IMR-90 (cell line): ENCODE measurements at regions not wholly inside any gene's neighbourhood (a gene's known extent, or its start where the extent isn't known, plus 50 kb on each side); places are given as distances from the start of the nearest gene placed in this dataset.

ENCODE experiments used
- ATAC-seq: fragments of 200-7000 bp; cut with Tn5 transposase; 2 replicates; pipeline ENCODE4 v1.9.1; 2020; ENCODE audit warnings: low read depth, mild to moderate bottlenecking, moderate library complexity
- BruUV-seq: library from RNA; stranded (reverse); fragments of 400-500 nt; replicated peaks from 2 replicates; lab custom pipeline; 2021; lab: Mats Ljungman, UMichigan
- CTCF ChIA-PET: fragments of 300-600 bp; formaldehyde crosslinking; extraction: SDS; loops from one replicate; lab custom pipeline; 2021; ENCODE audit warnings: antibody characterized with exemption; lab: Yijun Ruan, JAX
- POLR2A ChIA-PET: fragments of 300-600 bp; sonication (Branson Sonifier 250); formaldehyde crosslinking; loops from one replicate; lab custom pipeline; 2022; ENCODE audit warnings: antibody characterized with exemption; ENCODE audit not compliant: unreplicated experiment; lab: Charles Lee
- DNase-seq: peaks from one replicate; pipeline ENCODE4 v3.0.0; 2013
- H2AFZ ChIP-seq: replicated peaks from 2 replicates; pipeline ENCODE3; 2013; ENCODE audit warnings: low read length, mild to moderate bottlenecking; ENCODE audit not compliant: poor library complexity
- H2AK5ac ChIP-seq: 2 replicates; pipeline ENCODE4 v1.6.1; 2013; ENCODE audit warnings: low read depth, low read length, inconsistent platforms
- H2AK9ac ChIP-seq: replicated peaks from 2 replicates; pipeline ENCODE3; 2013; ENCODE audit warnings: mild to moderate bottlenecking, low read depth, low read length, moderate library complexity; ENCODE audit not compliant: poor library complexity
- H2BK120ac ChIP-seq: 2 replicates; pipeline ENCODE4 v1.6.1; 2013; ENCODE audit warnings: low read depth, low read length, inconsistent platforms
- H2BK15ac ChIP-seq: 3 replicates; pipeline ENCODE4 v1.6.1; 2013; ENCODE audit warnings: low read depth, low read length, inconsistent platforms
- H2BK20ac ChIP-seq: 2 replicates; pipeline ENCODE4 v1.6.1; 2013; ENCODE audit warnings: low read depth, mild to moderate bottlenecking, inconsistent platforms, low read length, moderate library complexity
- H2BK5ac ChIP-seq: 2 replicates; pipeline ENCODE4 v1.6.1; 2013; ENCODE audit warnings: mild to moderate bottlenecking, low read depth, low read length, inconsistent platforms; ENCODE audit not compliant: poor library complexity, severe bottlenecking
- H3K14ac ChIP-seq: replicated peaks from 2 replicates; pipeline ENCODE4 v1.6.1; 2013; ENCODE audit warnings: low read depth, low read length, inconsistent platforms
- H3K18ac ChIP-seq: 2 replicates; pipeline ENCODE4 v1.6.1; 2013; ENCODE audit warnings: low read depth, low read length, control low read depth
- H3K23ac ChIP-seq: 2 replicates; pipeline ENCODE4 v1.6.1; 2013; ENCODE audit warnings: low read depth, low read length, inconsistent platforms
- H3K27ac ChIP-seq: 2 replicates; pipeline ENCODE4 v1.5.1; 2013; ENCODE audit warnings: mild to moderate bottlenecking, control low read depth, low read length; ENCODE audit not compliant: insufficient read depth
- H3K27me3 ChIP-seq: 2 replicates; pipeline ENCODE4 v1.6.1; 2013; ENCODE audit warnings: low read length; ENCODE audit not compliant: control insufficient read depth, insufficient read depth
- H3K36me3 ChIP-seq: 2 replicates; pipeline ENCODE4 v1.6.1; 2013; ENCODE audit warnings: low read length, mixed read lengths; ENCODE audit not compliant: control insufficient read depth, insufficient read depth
- H3K4ac ChIP-seq: 2 replicates; pipeline ENCODE4 v1.6.1; 2013; ENCODE audit warnings: low read depth, low read length, inconsistent platforms
- H3K4me1 ChIP-seq: 2 replicates; pipeline ENCODE4 v1.6.1; 2013; ENCODE audit warnings: low read length, mixed read lengths; ENCODE audit not compliant: control insufficient read depth, insufficient read depth
- H3K4me2 ChIP-seq: 2 replicates; pipeline ENCODE4 v1.6.1; 2013; ENCODE audit warnings: low read depth, mild to moderate bottlenecking, control low read depth, low read length, moderate library complexity
- H3K4me3 ChIP-seq: 2 replicates; pipeline ENCODE4 v1.5.1; 2013; ENCODE audit warnings: low read depth, mild to moderate bottlenecking, control low read depth, low read length, moderate library complexity; ENCODE audit not compliant: insufficient read depth
- H3K56ac ChIP-seq: 2 replicates; pipeline ENCODE4 v1.6.1; 2013; ENCODE audit warnings: low read length, inconsistent platforms; ENCODE audit not compliant: insufficient read depth; ENCODE audit errors: extremely low read depth
- H3K79me1 ChIP-seq, 2 experiments: 2 replicates each; pipeline ENCODE4 v1.6.1; 2013; ENCODE audit warnings: low read length in 2 of 2, inconsistent platforms in 1 of 2, low read depth in 1 of 2
- H3K9ac ChIP-seq: 2 replicates; pipeline ENCODE4 v1.6.1; 2013; ENCODE audit warnings: low read depth, low read length, control low read depth
- H3K9me1 ChIP-seq: 2 replicates; pipeline ENCODE4 v1.6.1; 2013; ENCODE audit warnings: low read length, inconsistent platforms; ENCODE audit not compliant: insufficient read depth
- H3K9me3 ChIP-seq: 2 replicates; pipeline ENCODE4 v1.6.1; 2013; ENCODE audit warnings: low read length; ENCODE audit not compliant: control insufficient read depth, insufficient read depth
- H4K20me1 ChIP-seq: 2 replicates; pipeline ENCODE4 v1.6.1; 2013; ENCODE audit warnings: low read length, inconsistent platforms; ENCODE audit not compliant: insufficient read depth
- H4K5ac ChIP-seq: 2 replicates; pipeline ENCODE4 v1.6.1; 2013; ENCODE audit warnings: mild to moderate bottlenecking, low read depth, low read length, control low read depth
- H4K8ac ChIP-seq, 2 experiments: 2 replicates each; pipeline ENCODE4 v1.6.1; 2013; ENCODE audit warnings: low read depth in 2 of 2, low read length in 2 of 2, control low read depth in 1 of 2, inconsistent platforms in 1 of 2
- H4K91ac ChIP-seq: 2 replicates; pipeline ENCODE4 v1.6.1; 2013; ENCODE audit warnings: low read depth, low read length, inconsistent platforms; ENCODE audit not compliant: insufficient read depth
- BHLHE40 ChIP-seq: fragments of 150-350 bp; IDR thresholded peaks from 2 replicates; pipeline ENCODE4 v1.6.1; 2016; ENCODE audit warnings: mild to moderate bottlenecking, low read depth, low read length
- CEBPB ChIP-seq: IDR thresholded peaks from 2 replicates; pipeline ENCODE4 v1.6.1; 2012; ENCODE audit warnings: low read depth, low read length, improper control_type of control experiment
- CHD1 ChIP-seq: IDR thresholded peaks from 2 replicates; pipeline ENCODE4 v1.6.1; 2012; ENCODE audit warnings: low read depth, low read length, improper control_type of control experiment
- FOS ChIP-seq: fragments of 150-350 bp; IDR thresholded peaks from 2 replicates; pipeline ENCODE4 v1.6.1; 2016; ENCODE audit warnings: low read depth, low read length
- MAFK ChIP-seq: IDR thresholded peaks from 2 replicates; pipeline ENCODE4 v1.6.1; 2012; ENCODE audit warnings: low read depth, low read length, improper control_type of control experiment
- MAZ ChIP-seq: IDR thresholded peaks from 2 replicates; pipeline ENCODE4 v1.6.1; 2012; ENCODE audit warnings: low read depth, mild to moderate bottlenecking, low read length, improper control_type of control experiment, moderate library complexity, borderline replicate concordance
- NFE2L2 ChIP-seq: fragments of 150-350 bp; IDR thresholded peaks from 2 replicates; pipeline ENCODE4 v1.6.1; 2016; ENCODE audit warnings: low read depth, mild to moderate bottlenecking, low read length
- POLR2A ChIP-seq: IDR thresholded peaks from 2 replicates; pipeline ENCODE4 v1.6.1; 2012; ENCODE audit warnings: mild to moderate bottlenecking, low read depth, low read length
- RAD21 ChIP-seq: IDR thresholded peaks from 2 replicates; pipeline ENCODE4 v1.6.1; 2012; ENCODE audit warnings: low read length, improper control_type of control experiment
- RCOR1 ChIP-seq: IDR thresholded peaks from 2 replicates; pipeline ENCODE4 v1.6.1; 2012; ENCODE audit warnings: mild to moderate bottlenecking, low read length, improper control_type of control experiment; ENCODE audit not compliant: insufficient replicate concordance
- RFX5 ChIP-seq: IDR thresholded peaks from 2 replicates; pipeline ENCODE4 v1.8.0; 2012; ENCODE audit warnings: low read depth, mild to moderate bottlenecking, low read length, moderate library complexity
- SMC3 ChIP-seq: fragments of 150-350 bp; IDR thresholded peaks from 2 replicates; pipeline ENCODE4 v1.6.1; 2016; ENCODE audit warnings: low read depth, mild to moderate bottlenecking, antibody characterized with exemption, low read length, moderate library complexity
- WGBS, 2 experiments: methylation state at CpG; one replicate each; pipeline versions ENCODE4 v1.1.5 to v1.1.7; 2013; ENCODE audit warnings: missing lambda C conversion rate in 2 of 2; ENCODE audit not compliant: insufficient read length in 1 of 2; ENCODE audit errors: extremely low coverage in 2 of 2; 5-methylcytosine and 5-hydroxymethylcytosine counted together
- dilution Hi-C: fragments of 300-500 bp; cut with HindIII; formaldehyde crosslinking; loops from one replicate; pipeline ENCODE4 v1.14.3; 2018; ENCODE audit warnings: low sequenced_read_pairs; ENCODE audit not compliant: unreplicated experiment
- in situ Hi-C: fragments of 300-500 bp; cut with MboI; formaldehyde crosslinking; loops from 3 replicates; pipeline ENCODE4 v1.14.3; 2019; ENCODE audit warnings: low sequenced_read_pairs, inconsistent platforms, mixed read lengths
- intact Hi-C: fragments of 100-400 bp; cut with micrococcal nuclease; formaldehyde crosslinking; loops from 2 replicates; pipeline ENCODE4 v1.10.0; 2022
- TF ChIP-seq, protein P1 (sequence below): fragments of 150-350 bp; IDR thresholded peaks from 2 replicates; pipeline ENCODE4 v1.6.1; 2016; ENCODE audit warnings: low read depth, mild to moderate bottlenecking, low read length, moderate library complexity, borderline replicate concordance
- TF ChIP-seq, protein P2 (sequence below): conservative IDR thresholded peaks from 2 replicates; pipeline ENCODE4 v1.5.1; 2012; ENCODE audit warnings: mild to moderate bottlenecking, low read depth, low read length, improper control_type of control experiment
- TF ChIP-seq, protein P3 (sequence below): fragments of 150-350 bp; IDR thresholded peaks from 2 replicates; pipeline ENCODE4 v1.6.1; 2017; ENCODE audit warnings: mild to moderate bottlenecking, antibody characterized with exemption, low read length, low read depth

GRCh38 chr20:48191200-48191599, 405.9 kb upstream of the SULF2 start:
- intact Hi-C loops: no loop called here
- no peak overlapping the region for H2BK15ac ChIP-seq
- in situ Hi-C loops: no loop called here
- no CpG with 5 or more reads among the region's 3 CpGs for WGBS, 2 experiments
- no peak overlapping the region for H3K14ac ChIP-seq
- H2BK5ac ChIP-seq: no peak overlapping the region
- H4K20me1 ChIP-seq: no peaks in the 10 kb centered on the region
- no peak overlapping the region for H3K4ac ChIP-seq
- H3K4me2 ChIP-seq: no peak overlapping the region
- H3K27ac ChIP-seq: no peak overlapping the region
- no peak overlapping the region for H2BK120ac ChIP-seq
- no TSS peak for BruUV-seq
- DNase-seq (no peak), ATAC-seq (no peak)
- H3K36me3 ChIP-seq: no peaks in the 10 kb centered on the region
- no peak overlapping the region for H4K91ac ChIP-seq
- H4K5ac ChIP-seq: no peak overlapping the region
- ChIA-PET CTCF (no interaction called here), POLR2A (no interaction called here)
- H2AFZ ChIP-seq: no peak overlapping the region
- H3K9me3 ChIP-seq: no peaks in the 10 kb centered on the region
- dilution Hi-C loops: no loop called here
- no peak overlapping the region for H3K56ac ChIP-seq
- no peak overlapping the region for H3K4me3 ChIP-seq
- no peaks in the 10 kb centered on the region for H3K79me1 ChIP-seq
- no peak overlapping the region for H3K18ac ChIP-seq
- no peak overlapping the region for H3K9ac ChIP-seq
- no peaks in the 10 kb centered on the region for H3K4me1 ChIP-seq
- peaks cover 2% of the 10 kb centered on the region; the same call in 1 of the 2 replicates for H3K27me3 ChIP-seq
- no peaks in the 10 kb centered on the region for H3K9me1 ChIP-seq
- no peak overlapping the region for H2AK9ac ChIP-seq
- TF ChIP-seq, protein P1, sequence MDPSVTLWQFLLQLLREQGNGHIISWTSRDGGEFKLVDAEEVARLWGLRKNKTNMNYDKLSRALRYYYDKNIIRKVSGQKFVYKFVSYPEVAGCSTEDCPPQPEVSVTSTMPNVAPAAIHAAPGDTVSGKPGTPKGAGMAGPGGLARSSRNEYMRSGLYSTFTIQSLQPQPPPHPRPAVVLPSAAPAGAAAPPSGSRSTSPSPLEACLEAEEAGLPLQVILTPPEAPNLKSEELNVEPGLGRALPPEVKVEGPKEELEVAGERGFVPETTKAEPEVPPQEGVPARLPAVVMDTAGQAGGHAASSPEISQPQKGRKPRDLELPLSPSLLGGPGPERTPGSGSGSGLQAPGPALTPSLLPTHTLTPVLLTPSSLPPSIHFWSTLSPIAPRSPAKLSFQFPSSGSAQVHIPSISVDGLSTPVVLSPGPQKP: no peak
- TF ChIP-seq CEBPB (no peak), FOS (no peak), SMC3 (no peak), CHD1 (no peak), RAD21 (no peak), RFX5 (no peak), NFE2L2 (no peak), RCOR1 (no peak), MAFK (no peak), POLR2A (no peak), BHLHE40 (no peak), MAZ (no peak)
- TF ChIP-seq, protein P2, sequence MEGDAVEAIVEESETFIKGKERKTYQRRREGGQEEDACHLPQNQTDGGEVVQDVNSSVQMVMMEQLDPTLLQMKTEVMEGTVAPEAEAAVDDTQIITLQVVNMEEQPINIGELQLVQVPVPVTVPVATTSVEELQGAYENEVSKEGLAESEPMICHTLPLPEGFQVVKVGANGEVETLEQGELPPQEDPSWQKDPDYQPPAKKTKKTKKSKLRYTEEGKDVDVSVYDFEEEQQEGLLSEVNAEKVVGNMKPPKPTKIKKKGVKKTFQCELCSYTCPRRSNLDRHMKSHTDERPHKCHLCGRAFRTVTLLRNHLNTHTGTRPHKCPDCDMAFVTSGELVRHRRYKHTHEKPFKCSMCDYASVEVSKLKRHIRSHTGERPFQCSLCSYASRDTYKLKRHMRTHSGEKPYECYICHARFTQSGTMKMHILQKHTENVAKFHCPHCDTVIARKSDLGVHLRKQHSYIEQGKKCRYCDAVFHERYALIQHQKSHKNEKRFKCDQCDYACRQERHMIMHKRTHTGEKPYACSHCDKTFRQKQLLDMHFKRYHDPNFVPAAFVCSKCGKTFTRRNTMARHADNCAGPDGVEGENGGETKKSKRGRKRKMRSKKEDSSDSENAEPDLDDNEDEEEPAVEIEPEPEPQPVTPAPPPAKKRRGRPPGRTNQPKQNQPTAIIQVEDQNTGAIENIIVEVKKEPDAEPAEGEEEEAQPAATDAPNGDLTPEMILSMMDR: no peak
- TF ChIP-seq, protein P3, sequence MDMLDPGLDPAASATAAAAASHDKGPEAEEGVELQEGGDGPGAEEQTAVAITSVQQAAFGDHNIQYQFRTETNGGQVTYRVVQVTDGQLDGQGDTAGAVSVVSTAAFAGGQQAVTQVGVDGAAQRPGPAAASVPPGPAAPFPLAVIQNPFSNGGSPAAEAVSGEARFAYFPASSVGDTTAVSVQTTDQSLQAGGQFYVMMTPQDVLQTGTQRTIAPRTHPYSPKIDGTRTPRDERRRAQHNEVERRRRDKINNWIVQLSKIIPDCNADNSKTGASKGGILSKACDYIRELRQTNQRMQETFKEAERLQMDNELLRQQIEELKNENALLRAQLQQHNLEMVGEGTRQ: no peak
- no peak overlapping the region for H2AK5ac ChIP-seq
- no peak overlapping the region for H3K23ac ChIP-seq
- H2BK20ac ChIP-seq: no peak overlapping the region
- no peak overlapping the region for H4K8ac ChIP-seq
